Uterus (tissue), 3 donors: ENCODE measurements at regions not wholly inside any gene's neighbourhood (a gene's known extent, or its start where the extent isn't known, plus 50 kb on each side); places are given as distances from the start of the nearest gene placed in this dataset.

Source experiments
- DNase-seq, 2 donors: peaks; one replicate each; pipeline ENCODE4 v3.0.0-alpha.2; 2019 to 2020
- H3K27ac ChIP-seq, 2 donors: fragments of 200-600 bp; sonication (generic); 1 replicate in 1 of 2; 2 replicates in 1 of 2; pipeline ENCODE4 v1.5.1; 2016 to 2018
- H3K27me3 ChIP-seq, 2 donors: fragments of 200-600 bp; sonication (generic); one replicate each; pipeline ENCODE4 v1.5.1; 2018 to 2019; ENCODE audit warnings: control low read depth in 1 of 2
- H3K36me3 ChIP-seq, 2 donors: fragments of 200-600 bp; sonication (generic); one replicate each; pipeline ENCODE4 v1.5.1; 2019; ENCODE audit warnings: control low read depth in 1 of 2
- H3K4me1 ChIP-seq, 2 donors: fragments of 200-600 bp; sonication (generic); one replicate each; pipeline ENCODE4 v1.5.1; 2018 to 2019; ENCODE audit warnings: control low read depth in 1 of 2
- H3K4me3 ChIP-seq, 2 donors: fragments of 200-600 bp; sonication (generic); 1 replicate in 1 of 2; 2 replicates in 1 of 2; pipeline ENCODE4 v1.5.1; 2018 to 2019; ENCODE audit warnings: mild to moderate bottlenecking in 1 of 2
- H3K9me3 ChIP-seq, 2 donors: fragments of 200-600 bp; sonication (generic); one replicate each; pipeline ENCODE4 v1.5.1; 2019; ENCODE audit warnings: control low read depth in 1 of 2
- CTCF ChIP-seq, 4 experiments: fragments of 200-600 bp in 2 of 4; fragments of 450-650 bp in 2 of 4; sonication (generic) in 2 of 4; IDR thresholded peaks; one replicate each; pipeline ENCODE4 v1.5.1; 2016 to 2019; ENCODE audit warnings: antibody characterized with exemption in 4 of 4, mild to moderate bottlenecking in 2 of 4, moderate library complexity in 1 of 4
- POLR2A ChIP-seq, 2 donors: fragments of 450-650 bp; IDR thresholded peaks; one replicate each; pipeline ENCODE4 v1.6.1; 2016; ENCODE audit warnings: antibody characterized with exemption in 2 of 2, mild to moderate bottlenecking in 1 of 2, moderate library complexity in 1 of 2
- intact Hi-C: fragments of 100-400 bp; cut with DNase I; formaldehyde crosslinking; loops from one replicate; pipeline ENCODE4 v1.15.1; 2023; ENCODE audit warnings: low total_unique reads
- donor health status: DM: yes; HTN: yes; CAD: no.

DNA sequence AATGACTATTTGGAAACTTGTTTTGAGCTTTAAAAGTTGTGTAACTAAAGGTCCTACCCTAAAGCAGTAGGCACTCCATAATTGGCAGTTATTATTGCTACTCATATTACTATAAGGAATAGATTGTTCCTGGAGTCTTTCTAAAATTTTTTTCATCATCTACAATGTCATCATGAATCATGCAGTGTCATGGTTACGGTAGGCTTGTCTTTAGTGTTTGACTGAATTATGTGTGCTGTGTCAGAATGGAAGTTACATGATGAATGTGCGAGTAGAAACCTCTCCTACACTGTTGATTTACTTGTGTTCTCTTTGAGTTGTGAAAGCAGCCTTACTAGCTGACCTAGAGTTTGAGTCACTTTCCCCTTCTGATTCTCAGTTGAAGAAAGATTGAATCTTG is 1099.9 kb downstream of the RAPGEF2 start:
- no peak overlapping the region for H3K27ac ChIP-seq
- TF ChIP-seq CTCF (IDR thresholded peaks at IDR 0.05) (no peak), POLR2A (IDR thresholded peaks at IDR 0.05) (no peak)
- intact Hi-C loops, result no loop called here
- no peaks in the 10 kb centered on the region for H3K36me3 ChIP-seq
- no peaks in the 10 kb centered on the region for H3K27me3 ChIP-seq
- no peaks in the 10 kb centered on the region for H3K4me1 ChIP-seq
- no peak overlapping the region for H3K4me3 ChIP-seq
- no peak for DNase-seq
- peaks cover 0 to 3% of the 10 kb centered on the region in 2 donors for H3K9me3 ChIP-seq

DNA sequence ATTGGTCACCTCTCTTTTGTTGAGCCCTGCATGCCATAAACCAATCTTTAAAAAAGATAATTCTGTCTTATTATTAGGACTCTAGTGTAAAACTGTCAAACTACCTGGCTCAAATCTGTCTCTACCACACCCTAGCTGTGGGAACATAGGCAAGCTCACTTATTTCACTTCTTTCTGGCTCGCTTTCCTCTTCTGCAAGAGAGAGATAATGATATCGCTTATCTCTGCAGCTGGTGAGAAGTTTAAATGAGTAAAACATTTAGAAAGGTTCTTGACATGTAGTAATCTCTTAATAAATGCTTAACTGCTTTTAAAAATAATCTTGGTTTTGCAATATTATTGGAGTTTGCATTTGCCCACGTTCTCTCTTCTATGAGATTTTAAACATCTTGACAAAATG is 1109.2 kb downstream of the RAPGEF2 start:
- Histone ChIP-seq H3K4me1 (no peaks in the 10 kb centered on the region), H3K9me3 (no peaks in the 10 kb centered on the region), H3K4me3 (no peak overlapping the region), H3K27ac (no peak overlapping the region), H3K36me3 (no peaks in the 10 kb centered on the region), H3K27me3 (no peaks in the 10 kb centered on the region)
- no peak for DNase-seq
- intact Hi-C loops, result no loop called here
- TF ChIP-seq POLR2A (IDR thresholded peaks at IDR 0.05), result no peak
- TF ChIP-seq CTCF (IDR thresholded peaks at IDR 0.05), result no peak

- no peaks in the 10 kb centered on the region for H3K27me3 ChIP-seq
- intact Hi-C loops, result no loop called here
- TF ChIP-seq POLR2A (IDR thresholded peaks at IDR 0.05) (no peak), CTCF (IDR thresholded peaks at IDR 0.05) (no peak)
Measured at GRCh38 chr4:160213366-160213765, 1110.5 kb downstream of the RAPGEF2 start.

DNA sequence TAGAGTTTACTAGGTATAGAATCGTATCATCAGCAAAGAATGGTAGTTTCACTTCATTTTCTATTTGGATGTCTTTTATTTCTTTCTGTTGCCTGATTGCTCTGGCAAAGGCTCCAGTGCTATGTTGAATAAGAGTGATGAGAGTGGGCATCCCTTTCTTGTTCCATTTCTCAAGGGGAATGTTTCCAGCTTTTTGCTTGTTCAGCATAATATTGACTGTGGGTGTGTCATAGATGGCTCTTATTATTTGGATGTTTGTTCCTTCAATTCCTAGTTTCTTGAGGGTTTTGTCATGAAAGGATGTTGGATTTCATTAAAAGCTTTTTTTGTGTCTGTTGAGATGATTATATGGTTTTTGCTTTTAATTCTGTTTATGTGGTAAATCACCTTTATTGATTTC is 1114.5 kb downstream of the RAPGEF2 start:
- TF ChIP-seq CTCF (IDR thresholded peaks at IDR 0.05) (no peak), POLR2A (IDR thresholded peaks at IDR 0.05) (no peak)
- intact Hi-C loops, result no loop called here

More at GRCh38 chr4:160213366-160213765, 1110.5 kb downstream of the RAPGEF2 start:
- no peak for DNase-seq
- no peak overlapping the region for H3K4me3 ChIP-seq
- no peaks in the 10 kb centered on the region for H3K4me1 ChIP-seq
- H3K27ac ChIP-seq, result no peak overlapping the region
- no peaks in the 10 kb centered on the region for H3K36me3 ChIP-seq
- no peaks in the 10 kb centered on the region for H3K9me3 ChIP-seq

GRCh38 chr4:160224049-160224448 is 1121.2 kb downstream of the RAPGEF2 start:
- Histone ChIP-seq H3K9me3 (no peaks in the 10 kb centered on the region), H3K36me3 (no peaks in the 10 kb centered on the region), H3K27ac (no peak overlapping the region), H3K27me3 (no peaks in the 10 kb centered on the region), H3K4me3 (no peak overlapping the region), H3K4me1 (no peaks in the 10 kb centered on the region)
- intact Hi-C loops, result no loop called here
- TF ChIP-seq CTCF (IDR thresholded peaks at IDR 0.05) (no peak), POLR2A (IDR thresholded peaks at IDR 0.05) (no peak)
- no peak for DNase-seq

More for the DNA sequence above, 1114.5 kb downstream of the RAPGEF2 start:
- no peak overlapping the region for H3K4me3 ChIP-seq
- H3K9me3 ChIP-seq, result no peaks in the 10 kb centered on the region
- no peak for DNase-seq
- H3K4me1 ChIP-seq, result no peaks in the 10 kb centered on the region
- H3K27me3 ChIP-seq, result no peaks in the 10 kb centered on the region
- no peaks in the 10 kb centered on the region for H3K36me3 ChIP-seq
- no peak overlapping the region for H3K27ac ChIP-seq
